ACHN (cell line): ENCODE measurements at regions not wholly inside any gene's neighbourhood (a gene's known extent, or its start where the extent isn't known, plus 50 kb on each side); places are given as distances from the start of the nearest gene placed in this dataset.
A peak's percentile ranks its signal among the peaks of the same experiment; 100 is the strongest.
"Not testable (repeated sequence)": the region's sequence is repeated elsewhere in the genome, so short reads cannot be mapped to it uniquely, and the experiment has no call there.

Experiments used
- DNase-seq: peaks from one replicate; pipeline ENCODE4 v3.0.0-alpha.2; 2015
- in situ Hi-C: cut with HindIII; loops from 2 replicates; pipeline ENCODE4 v1.10.0; 2017; ENCODE audit warnings: low sequenced_read_pairs, low pct_ligation_motif_present, low pct_unique_long_range_greater_than_20kb

DNA sequence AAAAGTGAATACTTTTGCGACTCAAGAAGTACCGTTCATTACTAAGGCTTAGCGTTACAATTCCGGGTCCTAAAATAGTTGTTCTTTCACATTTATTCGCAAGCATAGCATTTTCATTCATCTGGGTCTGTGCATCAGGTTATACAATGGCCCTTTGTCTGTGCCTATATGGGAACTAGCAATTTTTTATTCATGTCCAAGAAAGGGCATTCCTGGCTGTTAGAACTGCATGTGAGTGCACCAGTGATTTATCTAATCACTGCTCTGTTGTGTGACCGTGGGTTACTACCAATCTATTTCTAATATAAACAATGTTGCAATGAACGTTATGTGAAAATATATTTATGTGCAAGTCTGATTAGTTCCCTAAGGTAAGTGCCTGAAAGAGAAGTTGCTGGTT lies 63.8 kb downstream of the SPANXA1 start:
- DNase-seq, in situ Hi-C loops: not testable (repeated sequence)

DNA sequence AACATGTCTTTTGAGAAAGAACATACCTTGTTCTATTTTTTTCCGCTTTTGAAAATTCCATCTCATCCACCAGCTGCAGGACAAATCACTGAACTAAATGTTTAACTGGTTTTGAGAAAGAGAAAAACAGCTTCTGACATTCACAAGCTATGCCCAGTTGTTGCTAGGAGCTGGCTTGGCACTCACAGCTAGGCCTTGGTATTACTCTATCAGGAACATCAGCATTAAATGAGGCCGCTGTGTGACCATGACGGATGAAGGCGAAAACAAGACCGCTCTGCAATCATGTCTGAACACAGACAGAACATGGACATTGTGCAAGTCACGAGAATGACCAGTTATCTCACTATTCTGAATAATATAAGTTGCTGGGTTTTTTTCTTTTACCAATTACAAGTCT lies 108.8 kb downstream of the SPANXA1 start:
- DNase-seq, in situ Hi-C loops: not testable (repeated sequence)

DNA sequence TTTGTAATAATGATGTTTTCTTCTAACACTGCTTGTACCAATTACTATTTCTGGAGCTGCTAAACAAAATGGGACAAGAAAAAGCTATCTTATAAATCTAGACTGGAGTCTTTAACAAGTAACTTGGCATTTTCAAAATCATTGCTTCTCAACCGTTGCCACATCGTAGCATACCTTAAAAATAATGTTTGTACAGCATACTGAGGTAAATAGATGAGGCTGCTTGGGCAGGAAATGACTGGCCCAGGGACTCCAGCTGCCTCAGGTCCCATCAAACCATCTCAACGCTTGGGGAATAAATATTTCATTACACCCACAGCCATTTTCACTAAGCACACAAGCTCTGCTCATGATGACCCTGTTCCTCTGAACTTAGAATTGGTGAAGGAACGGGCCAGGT lies 115.1 kb downstream of the SPANXA1 start:
- in situ Hi-C loops = no loop called here

DNA sequence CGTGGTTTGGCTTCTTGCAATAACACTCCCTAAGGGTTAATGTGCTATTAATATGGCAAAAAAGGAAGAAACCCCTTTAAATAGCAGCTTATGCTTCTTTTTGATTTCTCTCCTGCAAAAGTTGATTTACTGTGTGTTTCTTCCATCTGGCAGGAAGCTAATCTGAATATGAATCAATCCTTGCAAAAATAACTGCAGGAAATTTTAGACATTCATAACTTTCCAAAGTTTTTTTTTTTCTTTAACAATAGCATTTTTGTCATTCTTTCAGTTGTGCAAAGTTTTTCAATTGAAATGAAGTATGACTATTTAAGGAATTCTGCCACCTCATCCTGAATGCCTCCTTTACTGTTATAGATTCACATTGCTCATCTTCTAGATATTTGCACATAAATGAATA lies 115.6 kb downstream of the SPANXA1 start:
- in situ Hi-C loops = no loop called here
- DNase-seq = peak; percentile 10

More for the DNA sequence above, 115.1 kb downstream of the SPANXA1 start:
- DNase-seq = no peak

DNA sequence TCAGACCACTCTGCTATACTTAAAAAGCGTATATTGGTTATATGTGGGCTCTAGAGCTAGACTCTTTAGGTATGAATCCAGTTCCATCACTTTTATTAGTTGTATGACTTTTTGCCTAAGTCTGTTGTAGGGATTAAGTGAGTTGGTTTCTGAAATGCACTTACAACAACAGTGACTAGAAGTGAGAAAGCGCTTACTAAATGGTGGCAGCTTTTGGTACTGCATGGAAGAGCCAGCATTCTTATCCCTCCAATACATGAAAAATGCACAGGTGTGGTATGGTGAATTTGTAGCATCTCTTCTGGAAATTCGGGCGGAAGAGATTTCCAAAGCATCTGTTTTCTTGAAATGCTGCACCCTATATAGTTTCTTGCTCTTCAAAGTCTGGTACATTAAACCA lies 117.1 kb downstream of the SPANXA1 start:
- DNase-seq = no peak
- in situ Hi-C loops = no loop called here

DNA sequence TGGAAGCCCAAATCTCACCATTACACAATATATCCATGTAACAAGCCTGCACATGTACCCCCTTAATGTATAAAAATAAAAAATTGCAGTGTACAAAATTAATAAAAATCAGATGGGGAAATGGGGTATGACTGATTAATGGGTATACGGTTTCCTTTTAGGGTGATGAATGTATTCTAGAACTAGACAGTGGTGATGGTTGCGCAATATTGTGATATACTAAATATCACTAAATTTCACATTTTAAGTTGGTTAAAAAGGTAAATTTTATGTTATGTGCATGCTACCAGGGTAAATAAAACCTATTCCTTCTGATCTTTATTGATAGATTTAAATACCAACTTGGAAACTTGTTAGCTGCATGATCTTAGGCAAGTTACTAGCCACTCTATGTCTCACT lies 129.4 kb downstream of the SPANXA1 start:
- DNase-seq = no peak
- in situ Hi-C loops = no loop called here

DNA sequence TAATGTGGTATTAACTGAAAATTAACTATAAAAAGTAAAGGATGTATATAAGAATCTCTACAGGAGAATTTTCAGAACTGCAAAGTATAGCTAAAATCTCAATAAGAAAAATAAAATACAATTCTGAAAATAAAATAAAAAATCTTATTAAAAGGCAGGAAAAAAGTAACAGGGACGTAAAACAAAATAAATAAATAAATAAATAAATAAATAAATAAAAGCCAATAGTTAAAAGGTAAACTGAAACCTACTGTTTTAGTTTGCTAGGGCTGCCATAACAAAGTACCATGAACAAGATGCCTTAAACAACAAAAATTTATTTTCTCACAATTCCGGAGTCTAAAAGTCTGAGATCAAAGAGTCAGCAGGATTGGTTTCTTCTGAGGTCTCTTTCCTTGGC lies 140.6 kb downstream of the SPANXA1 start:
- in situ Hi-C loops = no loop called here

DNA sequence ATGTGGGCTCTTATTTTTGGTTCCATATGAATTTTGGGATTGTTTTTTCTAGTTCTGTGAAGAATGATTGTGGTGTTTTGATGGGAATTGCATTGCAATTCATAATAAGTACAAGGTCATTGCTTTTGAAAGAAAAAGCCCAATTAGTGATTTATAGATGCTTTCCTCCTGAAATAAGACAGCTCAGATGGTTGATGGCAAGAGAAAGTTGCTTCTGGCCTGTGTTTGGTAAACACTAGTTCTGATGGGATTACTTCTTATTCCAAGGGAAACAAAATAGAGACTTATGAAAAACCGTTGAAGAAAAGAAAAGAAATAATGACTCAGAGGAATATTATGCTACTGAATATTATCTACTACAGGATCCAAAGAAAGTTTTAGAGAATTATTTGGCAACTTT lies 144.9 kb downstream of the SPANXA1 start:
- in situ Hi-C loops = no loop called here
- DNase-seq = no peak

More for the DNA sequence above, 140.6 kb downstream of the SPANXA1 start:
- no peak for DNase-seq

DNA sequence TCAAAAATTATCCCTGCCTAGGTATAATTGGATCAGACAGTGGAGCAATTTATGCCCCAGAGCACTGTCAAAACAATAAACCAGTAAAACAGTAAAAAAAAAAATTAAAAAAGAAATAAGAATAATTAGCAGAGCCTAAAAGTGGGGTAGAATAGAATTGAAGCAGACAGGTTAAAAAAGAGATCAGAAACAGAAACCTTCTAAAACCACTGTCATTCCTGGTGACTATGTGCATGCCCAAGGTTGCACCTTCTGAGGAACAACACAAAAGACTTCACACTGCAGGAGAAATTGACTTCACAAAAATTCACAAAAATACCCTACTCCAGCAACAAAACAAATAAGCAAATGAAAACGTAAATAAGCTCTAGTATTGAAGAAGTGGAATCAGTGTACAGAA lies 168.6 kb downstream of the SPANXA1 start:
- in situ Hi-C loops = no loop called here
- no peak for DNase-seq

DNA sequence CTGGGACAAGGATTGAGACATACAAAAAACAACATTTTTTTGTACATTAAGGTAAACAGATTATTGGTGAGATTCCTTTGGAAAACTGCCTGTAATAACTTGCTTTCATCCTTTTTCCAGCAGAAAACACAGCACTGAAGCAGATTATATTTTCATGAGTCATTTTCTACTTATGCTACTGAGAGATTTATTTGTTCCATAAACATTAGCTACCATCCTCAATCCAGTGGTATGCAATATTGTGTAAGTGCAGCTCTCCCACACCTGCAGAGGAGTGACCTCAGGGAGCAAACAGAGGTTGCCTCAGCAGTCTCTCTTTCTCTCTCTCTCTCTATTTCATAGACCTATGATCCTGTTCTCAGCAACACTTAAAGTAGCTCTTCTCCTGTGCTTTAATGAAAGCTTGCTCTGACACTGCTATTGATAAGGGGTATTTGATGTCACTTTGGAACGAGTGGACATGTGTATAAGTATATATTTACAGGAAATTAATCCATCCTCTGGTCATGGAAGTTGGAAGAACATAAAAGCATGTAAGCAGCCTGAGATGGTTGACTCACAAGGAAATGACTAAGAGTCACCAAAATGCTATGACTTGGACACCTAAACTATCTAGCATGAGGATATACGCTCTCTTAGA lies 163.7 kb upstream of the SPANXC start:
- in situ Hi-C loops = no loop called here
- DNase-seq = peak; percentile 39

DNA sequence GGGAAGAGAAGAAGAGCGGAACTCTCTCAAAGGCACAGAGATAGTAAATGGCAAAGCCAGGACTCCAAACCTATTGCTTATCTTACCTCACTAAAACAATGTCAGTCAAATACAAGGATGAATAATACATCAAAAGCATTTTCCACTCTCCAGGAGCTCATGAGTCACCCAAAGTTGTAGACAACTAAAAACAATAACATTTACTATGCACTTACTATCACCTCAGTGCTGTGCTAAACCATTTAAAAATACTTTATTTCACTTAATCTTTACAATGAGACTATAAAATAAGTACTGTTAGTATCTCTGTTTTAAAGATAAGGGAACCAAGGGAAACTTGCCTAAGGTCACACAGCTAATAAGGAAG lies 163.2 kb upstream of the SPANXC start:
- in situ Hi-C loops = no loop called here
- DNase-seq = no peak

DNA sequence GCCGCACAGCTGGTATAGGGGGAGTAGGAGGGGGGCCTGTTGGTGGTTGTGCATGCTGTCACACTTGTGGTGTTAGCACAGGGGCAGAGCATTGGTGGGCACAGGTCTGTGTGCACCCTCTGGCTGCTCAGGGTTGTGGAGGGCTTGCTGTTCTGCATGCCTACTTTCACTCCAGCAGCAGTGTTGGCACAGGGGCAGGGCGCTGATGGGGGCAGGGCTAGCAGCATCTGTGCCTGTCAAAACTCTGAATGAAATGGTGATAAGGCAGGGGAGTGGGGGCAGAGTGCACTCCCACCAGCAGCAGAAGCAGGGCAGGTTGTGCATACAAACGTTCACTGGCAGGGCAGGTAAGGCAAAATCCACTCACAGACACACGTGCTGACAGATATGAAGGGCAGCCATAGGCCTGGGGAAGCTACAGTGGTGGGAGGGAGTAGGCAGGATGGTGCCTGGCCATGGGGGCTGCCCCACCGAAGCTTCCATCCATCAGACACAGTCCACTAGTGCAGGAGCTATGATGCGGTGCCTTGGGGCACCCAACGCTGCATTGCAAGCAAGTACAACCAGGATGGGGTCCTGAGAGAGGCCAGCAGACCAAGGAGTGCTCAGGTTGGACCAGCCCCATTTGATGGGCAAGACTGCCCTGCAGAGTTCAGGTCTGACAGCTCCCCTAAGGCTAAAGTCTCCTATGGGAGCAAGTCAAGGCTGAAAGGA lies 160.7 kb upstream of the SPANXC start:
- in situ Hi-C loops = no loop called here
- no peak for DNase-seq

DNA sequence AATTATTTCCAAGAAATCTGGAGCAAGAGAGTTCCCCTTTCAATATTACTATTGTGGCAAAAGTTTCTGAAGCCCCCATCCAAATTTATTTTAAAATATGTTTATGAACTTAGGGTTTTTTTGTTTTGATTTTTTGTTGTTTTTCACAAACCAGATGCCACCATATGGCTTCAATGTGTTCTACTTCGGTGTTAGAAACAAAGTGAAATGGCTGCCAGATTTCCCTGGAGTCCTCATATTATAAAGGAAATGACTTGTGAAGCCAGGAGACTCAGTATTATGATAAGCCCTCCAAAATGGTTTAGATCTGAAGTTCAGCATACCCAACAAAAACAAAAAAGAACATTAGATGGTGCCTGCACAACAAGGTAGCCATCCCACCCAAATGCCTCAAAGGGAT lies 154.2 kb upstream of the SPANXC start:
- DNase-seq = no peak
- in situ Hi-C loops = no loop called here

DNA sequence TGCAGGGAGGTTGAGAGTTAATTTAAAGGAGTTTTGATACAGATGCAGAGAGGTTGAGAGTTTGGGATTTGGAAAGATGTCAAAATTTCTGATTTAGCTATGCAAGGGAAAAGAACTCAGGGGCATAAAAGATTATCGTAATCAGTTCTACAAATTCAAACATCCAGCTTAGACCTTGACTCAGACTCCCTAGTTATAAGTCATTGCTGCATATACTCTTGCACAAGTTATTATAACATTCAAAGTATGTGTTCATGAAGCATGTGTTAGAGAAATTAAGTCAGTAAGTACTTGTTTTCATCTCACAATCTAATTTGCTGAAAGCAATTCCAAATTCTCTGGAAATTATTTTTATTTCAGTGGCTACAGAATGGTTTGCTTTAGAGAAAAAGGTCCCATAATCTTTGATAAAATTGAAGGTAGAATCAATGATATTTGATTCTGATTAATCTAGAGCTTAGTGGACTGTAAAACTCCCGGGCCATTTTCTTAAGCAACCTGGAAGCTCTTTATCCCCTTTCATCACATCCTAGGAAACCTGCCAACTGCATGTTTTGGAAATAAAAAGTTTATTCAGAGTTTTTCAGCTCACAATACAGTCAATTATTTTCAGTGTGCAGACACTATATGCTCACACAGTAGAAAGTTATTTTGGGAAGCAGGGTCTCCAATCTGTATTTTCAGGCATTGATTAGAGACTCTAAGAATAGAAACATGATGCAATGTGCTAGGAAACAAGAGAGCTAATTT lies 132.9 kb upstream of the SPANXC start:
- in situ Hi-C loops = no loop called here

DNA sequence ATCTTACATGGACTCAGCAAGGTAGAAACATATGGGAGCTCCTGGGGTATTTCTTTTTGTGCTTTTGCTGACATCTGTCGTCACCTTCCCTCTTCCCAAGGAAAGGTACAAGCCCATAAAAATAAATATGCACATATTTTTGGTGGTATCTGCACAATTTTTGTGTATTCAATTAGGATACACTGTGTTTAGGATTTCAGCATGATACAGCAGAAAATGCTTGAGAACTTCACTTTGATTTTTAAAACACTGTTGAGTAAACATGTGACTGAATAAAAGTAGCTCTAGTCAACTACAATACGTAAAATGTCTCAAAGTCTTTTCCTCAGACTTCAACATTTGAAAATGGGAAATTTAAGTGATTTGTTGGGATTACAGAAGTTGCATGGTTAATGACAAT lies 99.4 kb upstream of the SPANXC start:
- in situ Hi-C loops = no loop called here
- no peak for DNase-seq

More for the DNA sequence above, 132.9 kb upstream of the SPANXC start:
- DNase-seq = no peak

DNA sequence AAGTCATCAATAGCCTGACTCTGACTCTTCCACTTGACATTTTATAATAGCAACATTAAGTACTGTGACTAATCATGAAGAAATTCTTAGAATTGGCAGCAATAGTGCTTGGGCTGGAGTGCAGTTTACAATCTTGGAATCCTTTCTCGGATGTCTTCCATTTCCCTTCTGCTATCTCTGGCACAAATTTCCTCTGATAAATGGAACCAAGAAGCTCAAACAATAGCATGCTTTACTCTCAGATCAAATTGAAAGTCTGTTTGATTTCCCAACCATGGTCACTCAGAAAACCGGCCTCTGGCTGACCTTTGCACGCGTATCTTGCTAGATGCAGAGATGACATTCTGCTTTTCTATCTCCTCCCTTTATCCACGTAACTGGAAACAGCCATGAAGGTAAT lies 99.0 kb upstream of the SPANXC start:
- DNase-seq = peak; percentile 63

DNA sequence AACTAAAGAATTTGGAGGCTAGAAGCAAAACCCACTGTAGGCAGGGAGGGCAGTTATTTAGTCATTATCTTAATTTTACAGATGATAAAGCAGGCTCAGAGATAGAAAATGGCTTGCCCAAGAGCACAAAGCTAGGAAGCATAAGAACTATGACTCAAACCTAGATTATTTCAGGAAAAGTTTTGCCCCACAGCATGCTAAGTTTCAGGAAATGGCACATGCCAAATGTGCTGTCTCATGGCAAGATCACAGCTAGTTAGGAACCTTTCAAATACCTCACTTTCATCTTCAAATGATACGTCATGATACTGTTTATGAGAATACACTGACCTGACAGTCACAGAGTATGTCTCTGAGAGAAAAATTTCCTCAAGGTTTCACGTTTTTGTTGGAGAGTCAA lies 78.5 kb upstream of the SPANXC start:
- in situ Hi-C loops = no loop called here
- no peak for DNase-seq

More for the DNA sequence above, 99.0 kb upstream of the SPANXC start:
- in situ Hi-C loops = no loop called here

DNA sequence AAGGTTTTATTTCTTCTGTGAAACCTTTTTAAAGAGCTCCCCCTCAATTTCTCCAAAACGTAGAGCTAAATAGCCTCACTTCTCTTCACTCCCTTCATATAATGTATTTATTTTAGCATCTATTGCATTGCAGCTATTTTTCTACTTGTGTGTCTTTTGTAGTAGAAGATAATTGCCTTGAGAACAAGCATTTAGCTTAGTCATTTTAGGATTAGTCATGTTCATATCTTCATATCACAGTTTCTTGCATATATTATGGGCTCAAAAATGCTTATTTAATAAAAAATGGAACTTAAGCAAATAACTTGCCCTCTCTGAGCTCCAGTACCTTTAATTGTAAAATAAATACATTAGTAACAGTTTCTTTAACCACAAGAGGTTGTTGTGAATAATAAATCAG lies 72.1 kb upstream of the SPANXC start:
- no peak for DNase-seq
- in situ Hi-C loops = no loop called here

DNA sequence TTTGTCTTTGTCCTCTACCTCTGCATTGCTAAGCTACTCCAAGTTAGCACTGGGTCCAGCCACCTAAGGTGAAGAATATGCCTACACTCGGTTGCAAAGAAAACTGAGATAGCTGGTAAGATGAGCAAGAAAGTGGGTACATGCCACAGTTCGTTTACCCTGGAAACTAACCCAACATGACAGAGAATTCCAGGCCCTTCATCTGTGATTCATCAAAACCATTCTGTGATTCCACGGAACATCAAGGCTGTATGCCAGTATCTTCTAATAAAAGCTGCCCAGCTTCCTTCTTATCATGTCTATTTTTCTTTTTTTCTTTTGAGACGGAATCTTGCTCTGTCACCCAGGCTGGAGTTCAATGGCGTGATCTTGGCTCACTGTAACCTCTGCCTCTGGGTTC lies 58.7 kb upstream of the SPANXC start:
- in situ Hi-C loops = no loop called here
- DNase-seq = no peak
